NCI-H345 (cell line): ENCODE measurements at regions not wholly inside any gene's neighbourhood (a gene's known extent, or its start where the extent isn't known, plus 50 kb on each side); places are given as distances from the start of the nearest gene placed in this dataset.

Source experiments
- DNase-seq: peaks from one replicate; lab custom pipeline; 2025; lab: John Stamatoyannopoulos, UW

DNA sequence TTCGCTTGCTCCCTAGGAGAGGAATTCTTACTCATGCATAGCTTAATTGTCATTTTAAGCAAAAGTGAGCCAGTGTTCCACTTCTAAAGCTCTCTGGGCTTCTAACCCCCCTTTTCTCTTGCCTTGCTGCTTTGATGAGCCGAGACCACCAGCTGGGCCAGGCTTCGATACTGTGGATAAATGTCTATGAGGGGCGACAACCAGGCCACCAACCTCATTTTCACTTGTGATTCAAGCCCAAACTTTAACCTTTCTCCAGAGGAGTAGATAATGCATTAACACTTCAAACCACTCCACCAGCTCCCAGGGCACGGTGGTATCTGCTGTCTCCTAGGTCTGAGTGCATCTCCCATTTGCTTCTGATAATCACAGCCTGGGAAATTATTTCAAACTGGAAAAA is 205.6 kb downstream of the PSAT1 start:
- DNase-seq: no peak

DNA sequence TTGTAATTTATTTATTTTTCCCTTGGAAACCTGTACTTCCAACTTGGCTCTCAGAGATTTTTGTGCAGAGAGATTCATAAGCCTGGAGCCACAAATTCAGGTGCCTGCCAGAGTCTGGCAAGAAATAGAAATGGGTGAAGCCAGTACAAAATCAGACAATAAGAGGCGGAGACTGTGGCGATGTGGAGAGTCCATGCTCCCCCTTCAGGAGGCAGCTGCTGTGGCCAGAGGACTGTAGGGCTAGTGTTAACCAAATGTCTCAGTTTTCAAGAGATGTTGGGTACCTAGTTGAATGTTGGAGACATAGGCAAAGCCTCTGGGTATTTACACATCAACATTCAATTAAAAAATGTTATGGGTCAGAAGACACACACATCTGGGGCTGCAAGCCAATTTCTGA is 208.6 kb downstream of the PSAT1 start:
- DNase-seq: no peak

DNA sequence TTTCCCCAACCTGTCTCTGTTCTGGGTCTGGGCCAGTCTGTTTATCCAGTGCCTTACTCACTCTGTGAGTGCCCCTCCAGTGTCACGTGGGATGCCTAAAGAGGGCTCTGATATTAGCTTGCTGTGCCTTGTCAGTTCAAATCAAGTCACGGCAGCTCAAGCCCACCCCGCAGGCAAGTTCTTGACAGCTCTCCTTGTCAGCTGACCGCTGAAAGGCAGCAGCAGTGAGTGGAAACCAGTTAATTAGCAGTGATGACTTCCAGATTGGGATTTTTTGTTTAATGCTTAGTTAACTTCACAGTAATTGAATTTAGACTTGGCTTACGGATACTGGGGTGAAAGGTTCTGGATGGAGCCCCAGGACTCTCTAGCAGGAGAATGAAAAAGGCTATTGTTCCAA is 210.1 kb downstream of the PSAT1 start:
- DNase-seq: no peak

DNA sequence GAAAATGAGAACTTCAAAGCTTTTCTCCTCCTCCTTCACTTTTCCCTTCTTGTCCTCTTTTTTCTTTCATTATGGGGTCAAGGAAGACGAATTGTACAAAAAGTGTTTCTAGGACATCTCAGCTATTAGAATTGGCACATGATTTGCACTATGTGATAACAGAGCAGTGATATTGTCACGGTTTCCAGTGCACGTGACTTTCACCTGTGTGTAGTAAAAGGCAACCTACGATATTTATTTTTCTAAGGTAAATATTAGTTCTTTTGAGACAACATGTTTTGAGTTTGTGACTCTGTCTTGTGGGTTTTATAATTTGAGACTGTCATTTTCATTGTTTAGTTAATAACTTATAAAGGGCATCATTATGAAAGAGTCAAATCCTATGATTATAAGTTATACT is 213.1 kb downstream of the PSAT1 start:
- no peak for DNase-seq

DNA sequence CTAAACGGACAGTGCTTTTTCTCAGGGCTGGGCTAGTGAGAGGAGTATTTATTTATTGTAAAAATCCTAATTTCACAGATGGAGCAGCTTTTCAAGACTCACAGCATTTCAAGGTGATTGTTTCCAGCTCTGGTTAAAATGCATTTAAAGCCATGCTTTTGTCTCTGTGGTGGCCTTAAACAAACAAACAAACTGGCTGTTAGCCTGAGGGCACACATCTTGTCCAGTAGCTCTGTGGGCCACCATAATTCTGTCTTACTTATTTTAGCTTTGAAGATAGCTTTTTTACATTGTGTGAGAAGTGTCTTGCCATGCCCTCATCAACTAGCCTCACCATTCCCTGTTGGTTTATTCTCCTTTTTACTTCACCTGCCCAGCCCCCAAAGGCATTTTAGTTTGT is 218.2 kb downstream of the PSAT1 start:
- no peak for DNase-seq

DNA sequence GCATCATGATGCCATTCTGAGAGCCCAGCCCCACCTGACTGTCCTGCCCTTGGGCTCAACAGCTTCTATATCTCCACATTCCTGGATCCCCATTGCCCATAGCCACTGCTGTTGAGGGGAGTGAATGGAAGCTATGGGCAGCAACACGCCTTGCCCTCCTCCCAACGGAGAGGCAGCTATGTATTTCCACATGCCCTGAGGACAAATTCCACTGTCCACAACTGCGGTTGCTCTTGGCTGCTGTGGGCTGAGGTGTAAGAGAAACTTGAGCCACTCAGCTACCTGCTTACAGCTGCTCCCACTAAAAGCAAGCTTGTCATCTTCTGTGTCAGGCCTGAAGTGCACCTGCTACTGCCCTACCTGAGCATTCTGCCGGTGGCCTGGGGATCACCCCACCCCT is 222.9 kb downstream of the PSAT1 start:
- no peak for DNase-seq

DNA sequence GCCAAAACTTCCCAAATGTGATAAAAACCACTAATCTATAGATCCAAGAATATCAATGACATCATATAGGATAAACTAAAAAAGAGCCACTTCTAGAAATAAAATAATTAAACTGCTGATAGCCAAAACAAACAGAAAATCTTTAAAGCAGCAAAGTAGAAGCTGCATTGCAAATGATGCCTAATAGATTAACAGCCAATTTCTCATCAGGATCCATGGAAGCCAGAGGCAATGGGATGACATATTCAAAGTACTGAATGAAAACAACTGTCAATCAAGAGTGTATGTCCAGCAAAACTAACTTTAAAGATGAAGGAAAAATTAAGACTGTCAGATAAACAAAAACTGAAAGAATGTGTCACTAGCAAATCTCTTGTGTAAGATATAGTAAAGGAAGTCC is 224.8 kb downstream of the PSAT1 start:
- DNase-seq: no peak

DNA sequence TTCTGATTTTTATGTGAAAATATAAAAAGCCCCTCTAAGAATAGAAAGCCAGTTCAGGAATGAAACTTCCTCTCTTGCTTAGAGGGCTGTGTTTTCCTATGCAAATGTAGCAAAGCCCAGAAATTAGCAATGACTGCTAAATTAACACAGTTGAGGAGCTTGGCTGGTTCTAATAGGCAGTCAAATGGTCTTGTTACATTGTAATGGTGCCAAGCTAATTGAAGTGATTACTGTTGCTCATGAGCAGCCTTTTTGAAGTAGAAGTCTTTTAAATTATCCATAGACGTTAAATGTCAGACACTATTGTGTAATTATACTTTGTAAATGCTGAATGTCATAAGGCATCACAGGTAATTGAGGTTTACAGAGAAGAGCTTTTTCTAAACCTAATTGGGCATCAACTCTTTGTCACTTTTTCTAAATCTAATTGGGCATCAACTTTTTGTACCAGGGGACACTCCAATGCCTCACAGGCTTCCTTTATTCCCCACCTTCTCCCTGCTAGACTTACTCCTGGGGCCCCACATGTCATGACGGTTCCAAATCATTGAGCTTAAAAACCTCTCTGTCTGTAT is 229.1 kb downstream of the PSAT1 start:
- DNase-seq: peak; percentile 9

DNA sequence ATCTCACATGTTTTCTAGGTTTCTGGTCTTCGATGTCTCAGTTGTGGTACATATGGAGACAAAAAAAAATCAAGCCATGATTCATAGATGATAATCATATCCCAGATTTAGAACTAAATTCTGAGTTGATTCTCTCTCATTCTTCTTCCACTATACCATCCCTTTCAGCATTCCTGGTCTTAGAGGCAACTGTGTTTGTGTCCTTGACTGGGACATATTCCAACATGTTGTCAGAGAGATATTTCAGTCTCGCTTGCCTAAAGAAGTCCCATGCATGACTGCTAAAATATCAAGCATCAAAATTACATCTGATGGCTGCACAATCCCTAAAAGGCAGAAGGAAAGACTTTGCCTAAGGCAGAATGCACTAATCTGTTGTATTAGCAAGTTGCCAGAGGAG is 236.6 kb downstream of the PSAT1 start:
- DNase-seq: peak; percentile 24

DNA sequence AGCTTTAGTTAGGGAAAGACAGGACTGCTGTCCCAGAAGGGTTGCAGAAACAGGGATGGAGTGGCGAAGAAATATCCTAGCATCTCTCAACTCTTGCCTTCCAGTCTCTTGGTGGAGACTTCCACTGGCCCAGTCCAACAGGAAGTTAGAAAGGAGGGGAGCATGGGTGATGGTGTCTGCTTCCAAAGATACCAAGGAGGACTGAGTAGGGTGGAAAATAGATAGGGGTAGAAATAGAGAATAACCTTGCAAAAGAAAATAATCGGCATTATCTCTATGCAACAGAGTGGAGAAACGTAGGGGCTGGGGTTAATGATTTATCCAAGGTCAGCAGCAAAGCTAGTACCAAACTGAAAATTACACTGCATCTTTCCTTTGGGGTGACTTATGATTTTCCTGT is 242.3 kb downstream of the PSAT1 start:
- DNase-seq: no peak

DNA sequence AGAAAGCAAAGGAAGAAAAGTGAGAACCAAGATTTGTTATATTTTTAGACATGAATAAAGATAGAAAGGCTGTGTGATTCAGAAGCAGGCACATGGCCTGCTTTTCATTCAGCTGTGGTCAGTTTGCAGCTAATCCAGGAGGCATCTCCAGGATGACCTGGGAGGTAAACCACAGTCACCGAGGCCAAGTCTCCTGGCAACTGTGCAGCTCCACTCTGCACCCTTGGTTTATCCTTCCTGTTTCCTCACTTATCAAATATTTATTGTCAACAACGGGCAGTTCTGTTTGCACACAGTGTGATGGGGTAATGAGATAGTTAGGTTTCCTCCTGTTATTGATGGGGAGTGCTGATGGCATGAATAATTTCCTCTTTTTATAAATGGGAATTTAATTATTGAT is 243.0 kb downstream of the PSAT1 start:
- no peak for DNase-seq

DNA sequence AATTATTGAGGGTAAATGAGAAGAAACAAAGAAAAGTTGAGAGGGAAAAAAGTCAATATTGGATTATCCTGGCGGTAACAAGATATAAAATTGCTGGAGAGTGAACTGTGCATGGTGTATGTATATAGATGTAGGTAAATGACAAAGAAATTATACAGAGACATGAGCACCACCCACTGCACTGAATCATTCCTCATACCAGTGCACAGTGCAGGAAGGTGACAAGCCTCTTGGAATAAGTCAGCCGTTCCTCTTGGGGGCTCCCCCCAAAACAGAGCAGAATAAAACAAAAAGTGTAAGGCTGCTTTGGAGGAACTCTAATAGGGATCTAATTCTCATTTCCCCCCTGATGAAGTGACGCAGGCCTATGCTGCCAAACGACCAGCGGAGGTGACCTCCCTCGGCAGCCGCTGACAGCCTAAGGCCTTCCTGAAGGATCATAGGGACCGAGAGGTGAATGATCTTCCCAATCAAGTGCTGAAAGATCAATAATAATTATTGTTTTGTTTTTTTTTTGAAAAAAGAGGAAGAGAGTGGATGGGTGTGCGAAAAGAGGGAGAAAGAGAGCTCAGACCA is 245.0 kb downstream of the PSAT1 start:
- no peak for DNase-seq

DNA sequence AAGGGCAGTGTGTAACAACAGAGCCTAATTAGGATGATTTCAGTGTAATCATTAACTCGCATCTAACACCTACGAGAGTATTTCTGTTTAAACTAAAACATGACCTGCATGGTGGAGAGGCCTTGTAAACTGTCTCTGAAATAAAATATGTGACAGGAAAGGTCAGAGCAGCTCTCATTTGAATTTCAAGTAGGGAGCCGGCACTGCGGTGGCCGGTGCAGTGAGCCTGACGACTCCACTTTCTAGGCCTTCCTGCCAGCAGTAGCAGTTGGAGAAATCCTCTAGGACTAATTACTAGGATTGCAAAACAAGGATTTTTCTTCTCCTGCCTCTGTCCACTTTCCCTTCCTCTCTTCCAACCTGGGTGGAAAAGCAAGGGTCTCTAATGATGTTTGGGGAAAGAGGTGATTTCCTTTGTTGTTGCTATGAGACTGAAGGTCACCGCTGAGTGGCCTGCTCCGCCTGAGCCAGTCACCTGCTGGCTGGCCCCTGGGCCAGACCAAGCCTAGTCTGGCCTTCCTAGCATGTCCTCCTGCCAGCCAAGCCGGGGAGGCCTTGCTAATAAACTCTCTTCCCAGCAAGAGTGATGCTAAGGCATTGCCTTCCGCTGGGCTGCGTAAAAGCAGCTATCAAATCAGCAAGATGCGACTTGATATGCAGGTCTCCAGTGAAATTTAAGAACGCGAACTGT is 245.7 kb downstream of the PSAT1 start:
- DNase-seq: no peak

DNA sequence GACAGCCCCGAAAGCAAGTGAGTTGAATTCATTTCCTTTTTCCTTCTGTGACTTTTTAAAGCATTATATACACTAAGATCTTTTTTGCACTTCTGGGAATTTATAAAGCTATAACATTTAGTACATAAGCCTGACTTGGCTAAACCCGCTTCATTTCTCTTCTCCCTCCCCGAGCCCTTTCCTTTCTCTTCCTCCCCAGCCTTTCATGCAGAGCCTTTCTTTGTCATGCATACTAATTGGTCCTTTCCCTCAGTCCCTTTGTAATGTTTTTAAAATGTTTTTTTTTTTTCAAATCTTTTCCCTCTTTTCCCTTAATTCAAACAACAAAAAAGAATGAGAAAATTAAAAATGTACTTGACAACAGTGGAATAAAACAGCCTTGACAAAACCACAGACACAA is 246.4 kb downstream of the PSAT1 start:
- no peak for DNase-seq

DNA sequence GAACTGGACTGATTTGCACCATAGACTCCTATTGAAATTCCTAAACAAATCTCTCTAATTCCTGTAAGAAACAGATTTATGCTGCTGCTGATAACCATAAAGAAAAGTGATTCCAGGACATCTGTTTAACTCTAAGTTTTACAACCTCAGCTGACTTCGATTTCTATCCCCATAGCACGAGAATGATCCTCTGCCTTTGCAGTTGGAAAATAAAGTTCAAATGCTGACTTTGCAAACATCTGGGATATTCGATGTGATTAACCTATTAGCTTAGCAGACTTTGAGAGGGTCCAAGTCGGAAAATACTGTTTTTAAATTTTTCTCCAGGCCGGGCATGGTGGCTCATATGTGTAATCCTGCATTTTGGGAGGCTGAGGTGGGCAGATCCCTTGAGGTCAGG is 247.3 kb downstream of the PSAT1 start:
- DNase-seq: no peak

DNA sequence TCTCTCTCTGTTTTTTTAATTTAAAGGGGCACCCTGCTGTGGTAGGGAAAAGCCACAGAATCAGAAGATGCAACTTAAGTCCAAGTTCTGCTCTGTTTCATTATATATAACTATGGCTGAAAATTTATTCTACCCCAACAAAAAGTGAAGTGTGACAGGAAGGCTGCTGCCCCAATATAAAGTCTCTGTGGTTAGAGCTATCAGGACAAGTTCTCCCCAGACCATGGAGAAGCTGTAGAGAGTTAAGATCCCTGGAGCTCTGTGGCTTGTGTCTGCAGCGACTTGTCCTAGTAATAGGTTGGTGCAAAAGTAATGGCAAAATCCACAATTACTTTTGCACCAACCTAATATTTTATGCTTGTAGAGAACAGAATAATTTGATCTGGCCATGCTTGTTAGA is 250.9 kb downstream of the PSAT1 start:
- no peak for DNase-seq

DNA sequence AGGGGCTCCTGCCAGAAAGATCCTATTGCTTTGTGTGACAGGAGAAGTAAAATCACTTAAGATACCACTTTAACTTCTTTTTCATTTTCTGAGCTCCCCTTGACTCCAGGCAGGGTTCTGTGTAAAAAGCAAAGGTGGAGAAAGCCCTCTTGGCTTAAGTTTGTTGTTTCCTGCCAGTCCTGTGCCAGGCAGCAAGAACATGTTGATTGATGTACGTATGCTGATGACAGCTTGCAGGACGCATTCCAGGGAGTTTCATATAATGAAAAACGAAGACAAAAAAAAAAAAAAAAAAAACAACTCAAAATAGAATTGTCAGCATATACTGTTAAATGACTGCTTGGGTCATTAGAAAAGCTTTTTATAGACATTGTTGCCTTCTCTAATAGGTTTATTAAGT is 251.7 kb downstream of the PSAT1 start:
- DNase-seq: no peak

DNA sequence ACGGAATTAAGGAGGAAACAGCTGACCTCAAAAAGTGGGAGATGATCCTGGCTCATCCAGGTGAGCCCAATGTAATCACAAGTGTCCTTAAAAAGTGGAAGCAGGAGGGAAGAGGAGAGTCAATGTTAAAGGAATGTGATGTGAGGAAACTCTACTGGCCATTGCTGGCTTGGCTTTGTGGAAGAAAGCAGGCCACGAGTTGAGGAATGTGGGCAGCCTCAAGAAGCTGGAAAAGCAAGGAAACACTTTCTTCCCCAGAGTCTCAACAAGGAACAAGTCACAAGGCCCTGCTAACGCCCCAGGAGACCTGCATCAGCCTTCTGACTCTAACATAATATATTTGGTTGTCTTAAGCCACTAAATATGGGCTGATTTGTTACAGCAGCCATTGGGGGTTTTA is 252.8 kb downstream of the PSAT1 start:
- no peak for DNase-seq

DNA sequence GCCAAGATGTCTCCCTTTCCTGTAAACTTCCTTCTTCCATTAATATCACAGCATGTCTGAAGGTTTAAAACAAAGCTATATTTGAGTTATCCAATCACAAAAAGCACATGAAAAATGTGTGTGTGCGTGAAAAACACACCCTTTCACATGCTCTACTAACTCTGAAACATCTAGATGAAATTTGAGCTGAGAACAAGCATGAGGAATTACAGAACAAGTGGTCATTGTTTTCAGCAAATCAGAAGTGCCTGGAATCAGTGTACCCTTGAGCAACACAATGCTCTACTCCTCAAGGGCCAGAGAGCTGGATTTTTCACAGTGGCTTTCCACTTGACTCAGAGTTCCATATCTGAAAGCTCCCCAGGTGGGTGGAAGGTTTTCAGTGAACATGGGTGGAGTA is 255.9 kb downstream of the PSAT1 start:
- DNase-seq: peak; percentile 34

DNA sequence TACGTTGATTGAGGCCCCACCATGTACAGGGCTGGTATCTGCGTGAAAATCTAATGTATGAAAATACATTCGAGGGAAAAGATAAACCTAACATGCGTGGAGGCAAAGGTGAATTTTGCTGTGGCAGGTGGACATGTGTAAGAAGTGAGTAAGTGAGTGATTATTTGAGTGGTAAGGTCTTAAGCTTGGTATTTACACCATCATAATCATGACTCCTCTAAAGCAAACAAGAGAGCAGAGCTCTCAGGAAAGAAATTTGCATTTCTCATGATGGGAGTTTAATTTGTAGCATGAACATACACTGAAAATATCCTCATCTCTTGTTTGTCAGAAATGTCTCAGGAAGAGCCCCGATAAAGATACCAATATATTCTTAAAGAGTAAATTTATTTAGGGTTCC is 260.6 kb downstream of the PSAT1 start:
- DNase-seq: no peak

DNA sequence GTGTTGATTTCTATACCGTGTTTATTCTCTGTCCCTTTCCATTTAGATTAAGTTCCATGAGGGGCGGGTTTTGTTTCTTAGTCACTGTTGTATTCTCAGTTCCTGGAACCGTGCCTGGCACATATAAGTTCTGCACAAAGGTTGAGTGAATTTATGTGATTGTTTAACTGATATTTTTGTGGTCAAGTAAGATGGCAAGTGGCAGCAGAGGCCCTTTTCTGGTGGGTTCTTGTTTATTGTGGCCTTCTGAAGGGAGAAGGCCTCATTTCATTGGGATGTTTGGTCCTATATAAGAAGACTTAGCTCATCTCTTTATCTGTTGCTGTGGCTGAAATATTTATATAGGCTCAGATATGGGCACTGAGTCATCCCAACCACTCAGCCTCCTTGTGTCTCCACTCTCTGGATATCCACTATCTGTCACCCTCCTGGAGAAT is 262.5 kb downstream of the PSAT1 start:
- no peak for DNase-seq

DNA sequence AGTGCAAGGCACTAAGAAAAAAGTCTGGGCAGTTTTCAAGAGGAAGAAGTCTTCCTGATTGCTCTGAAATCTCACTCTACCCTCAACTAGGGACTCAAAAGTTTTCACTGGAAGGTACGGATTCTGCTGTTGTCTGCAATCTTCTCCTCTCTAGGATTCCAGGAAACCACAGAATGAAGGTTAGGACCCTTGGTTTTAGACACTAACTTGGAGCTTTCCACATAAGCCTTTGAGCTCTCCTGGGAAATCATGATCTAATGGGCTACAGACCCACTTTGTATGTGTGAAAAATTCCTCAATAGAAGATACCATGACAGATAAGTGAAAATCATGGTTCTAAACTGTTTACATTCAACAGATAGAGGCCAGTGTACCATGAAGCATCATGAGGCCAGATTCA is 265.1 kb downstream of the PSAT1 start:
- DNase-seq: no peak

DNA sequence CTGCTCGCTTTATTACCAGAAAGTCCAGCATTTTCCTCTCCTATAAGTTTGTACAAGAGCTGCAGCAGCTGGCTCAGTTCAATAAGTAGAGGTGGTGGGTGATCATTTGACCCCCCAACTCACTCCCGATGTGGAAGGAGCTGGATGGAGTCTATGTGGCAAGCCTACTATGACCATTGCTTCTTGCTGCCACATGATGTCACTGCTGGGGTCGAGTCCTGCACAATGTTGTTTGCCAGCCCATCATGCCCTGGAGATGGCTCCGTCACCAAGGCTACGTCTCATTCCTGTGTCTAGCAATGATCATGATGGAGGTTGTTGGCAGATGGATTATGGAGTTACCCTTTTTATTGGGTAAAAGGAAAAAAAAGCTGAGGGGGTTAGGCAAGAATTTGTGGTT is 266.3 kb downstream of the PSAT1 start:
- no peak for DNase-seq

DNA sequence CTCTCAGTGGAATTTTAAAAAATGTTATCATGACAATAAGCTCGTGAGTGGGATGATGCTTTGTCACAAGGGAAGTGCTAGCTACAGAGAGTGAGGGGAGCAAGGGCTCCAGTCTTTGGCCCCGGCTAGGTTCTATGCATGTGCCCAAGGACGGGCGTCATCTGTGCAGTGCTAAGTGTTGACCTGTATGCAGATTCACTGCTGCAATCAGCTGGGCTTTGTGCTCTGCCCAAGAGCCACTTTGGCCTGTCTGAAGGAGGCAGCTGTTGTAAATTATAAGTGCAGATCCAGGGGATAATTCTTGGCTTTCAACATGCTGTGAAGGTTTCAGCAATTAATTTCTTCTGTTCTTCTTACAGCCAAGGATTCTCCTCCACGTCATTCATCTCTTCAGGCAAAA is 268.6 kb downstream of the PSAT1 start:
- DNase-seq: no peak
